Fibroblast of lung (primary cell): ENCODE measurements at regions not wholly inside any gene's neighbourhood (a gene's known extent, or its start where the extent isn't known, plus 50 kb on each side); places are given as distances from the start of the nearest gene placed in this dataset.
"Not testable (repeated sequence)": the region's sequence is repeated elsewhere in the genome, so short reads cannot be mapped to it uniquely, and the experiment has no call there.

Experiments used
- DNase-seq, 2 donors: peaks; one replicate each; pipeline versions ENCODE4 v3.0.0 to v3.0.0-alpha.2; 2010; ENCODE audit warnings: low read depth in 2 of 2
- H2AFZ ChIP-seq: 2 replicates; pipeline ENCODE4 v1.5.1; 2012; ENCODE audit warnings: low read length, control low read depth, inconsistent platforms
- H3K27ac ChIP-seq: 2 replicates; pipeline ENCODE4 v1.5.1; 2011; ENCODE audit warnings: low read length, control low read depth; ENCODE audit not compliant: insufficient read depth
- H3K27me3 ChIP-seq: 2 replicates; pipeline ENCODE4 v1.5.1; 2011; ENCODE audit warnings: mild to moderate bottlenecking, low read length; ENCODE audit not compliant: control insufficient read depth, insufficient read depth
- H3K36me3 ChIP-seq: 2 replicates; pipeline ENCODE4 v1.5.1; 2011; ENCODE audit warnings: low read length; ENCODE audit not compliant: control insufficient read depth, insufficient read depth
- H3K4me1 ChIP-seq: 2 replicates; pipeline ENCODE4 v1.5.1; 2011; ENCODE audit warnings: low read length; ENCODE audit not compliant: control insufficient read depth, insufficient read depth; ENCODE audit errors: extremely low read depth
- H3K4me2 ChIP-seq: 2 replicates; pipeline ENCODE4 v1.5.1; 2011; ENCODE audit warnings: low read length, control low read depth; ENCODE audit not compliant: insufficient read depth; ENCODE audit errors: extremely low read depth
- H3K4me3 ChIP-seq, 4 experiments: fragments of 200-600 bp in 1 of 4; sonication (generic) in 1 of 4; replicated peaks in 1 of 4; 2 replicates each; pipeline ENCODE4 v1.5.1; 2011 to 2016; ENCODE audit warnings: low read length in 4 of 4, low read depth in 3 of 4, mild to moderate bottlenecking in 3 of 4, control low read depth in 2 of 4, inconsistent platforms in 1 of 4, mixed read lengths in 1 of 4; ENCODE audit not compliant: insufficient read depth in 1 of 4; ENCODE audit errors: control extremely low read depth in 1 of 4
- H3K79me2 ChIP-seq: 2 replicates; pipeline ENCODE4 v1.5.1; 2012; ENCODE audit warnings: mild to moderate bottlenecking, low read length, inconsistent platforms; ENCODE audit not compliant: control insufficient read depth, insufficient read depth
- H3K9ac ChIP-seq: 2 replicates; pipeline ENCODE4 v1.5.1; 2011; ENCODE audit warnings: mild to moderate bottlenecking, low read length, control low read depth; ENCODE audit not compliant: insufficient read depth
- H3K9me3 ChIP-seq: 2 replicates; pipeline ENCODE4 v1.5.1; 2012; ENCODE audit warnings: low read depth, low read length; ENCODE audit not compliant: control insufficient read depth, insufficient read depth
- H4K20me1 ChIP-seq: 2 replicates; pipeline ENCODE4 v1.5.1; 2011; ENCODE audit warnings: low read length; ENCODE audit not compliant: control insufficient read depth, insufficient read depth; ENCODE audit errors: extremely low read depth
- EZH2 ChIP-seq: IDR thresholded peaks from 2 replicates; pipeline ENCODE4 v1.5.1; 2012; ENCODE audit warnings: low read length, control low read depth, mild to moderate bottlenecking; ENCODE audit errors: missing control alignments
- TF ChIP-seq, protein P1 (sequence below), 2 donors: IDR thresholded peaks in 1 of 2; conservative IDR thresholded peaks in 1 of 2; 1 replicate in 1 of 2; 2 replicates in 1 of 2; pipeline ENCODE4 v1.5.1; 2011 to 2012; ENCODE audit warnings: low read length in 2 of 2, control low read depth in 1 of 2, inconsistent platforms in 1 of 2, low read depth in 1 of 2, mild to moderate bottlenecking in 1 of 2

GRCh38 chr3:187889106-187889505, 143.8 kb upstream of the BCL6 start:
- Histone ChIP-seq H4K20me1 (no peaks in the 10 kb centered on the region), H3K36me3 (no peaks in the 10 kb centered on the region), H3K79me2 (no peaks in the 10 kb centered on the region), H3K4me3 (no peak overlapping the region), H3K9me3 (no peaks in the 10 kb centered on the region), H3K9ac (no peak overlapping the region), H3K27ac (no peak overlapping the region), H3K4me2 (no peak overlapping the region), H3K27me3 (no peaks in the 10 kb centered on the region), H3K4me1 (peaks cover 2% of the 10 kb centered on the region), H2AFZ (no peak overlapping the region)
- no peak for TF ChIP-seq EZH2
- TF ChIP-seq, protein P1, sequence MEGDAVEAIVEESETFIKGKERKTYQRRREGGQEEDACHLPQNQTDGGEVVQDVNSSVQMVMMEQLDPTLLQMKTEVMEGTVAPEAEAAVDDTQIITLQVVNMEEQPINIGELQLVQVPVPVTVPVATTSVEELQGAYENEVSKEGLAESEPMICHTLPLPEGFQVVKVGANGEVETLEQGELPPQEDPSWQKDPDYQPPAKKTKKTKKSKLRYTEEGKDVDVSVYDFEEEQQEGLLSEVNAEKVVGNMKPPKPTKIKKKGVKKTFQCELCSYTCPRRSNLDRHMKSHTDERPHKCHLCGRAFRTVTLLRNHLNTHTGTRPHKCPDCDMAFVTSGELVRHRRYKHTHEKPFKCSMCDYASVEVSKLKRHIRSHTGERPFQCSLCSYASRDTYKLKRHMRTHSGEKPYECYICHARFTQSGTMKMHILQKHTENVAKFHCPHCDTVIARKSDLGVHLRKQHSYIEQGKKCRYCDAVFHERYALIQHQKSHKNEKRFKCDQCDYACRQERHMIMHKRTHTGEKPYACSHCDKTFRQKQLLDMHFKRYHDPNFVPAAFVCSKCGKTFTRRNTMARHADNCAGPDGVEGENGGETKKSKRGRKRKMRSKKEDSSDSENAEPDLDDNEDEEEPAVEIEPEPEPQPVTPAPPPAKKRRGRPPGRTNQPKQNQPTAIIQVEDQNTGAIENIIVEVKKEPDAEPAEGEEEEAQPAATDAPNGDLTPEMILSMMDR (conservative IDR thresholded peaks at IDR 0.05 in 1 of 2, IDR thresholded peaks at IDR 0.05 in 1 of 2; ENCODE audit: low read depth in 1 of 2, low read length in 2 of 2) = no peak
- no peak for DNase-seq

- DNase-seq = peak in 1 of 2 donors; percentile 20
- H3K4me3 ChIP-seq = no peak overlapping the region
- H3K4me2 ChIP-seq = no peak overlapping the region
These were observed 144.5 kb upstream of the BCL6 start for GRCh38 chr3:187889601-187890404.

DNA sequence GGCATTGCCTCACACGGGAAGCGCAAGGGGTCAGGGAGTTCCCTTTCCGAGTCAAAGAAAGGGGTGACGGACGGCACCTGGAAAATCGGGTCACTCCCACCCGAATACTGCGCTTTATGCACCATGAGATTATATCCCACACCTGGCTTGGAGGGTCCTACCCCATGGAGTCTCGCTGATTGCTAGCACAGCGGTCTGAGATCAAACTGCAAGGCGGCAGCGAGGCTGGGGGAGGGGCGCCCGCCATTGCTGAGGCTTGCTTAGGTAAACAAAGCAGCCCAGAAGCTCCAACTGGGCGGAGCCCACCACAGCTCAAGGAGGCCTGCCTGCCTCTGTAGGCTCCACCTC, 145.1 kb upstream of the BCL6 start:
- not testable (repeated sequence) for H3K4me3 ChIP-seq, H3K36me3 ChIP-seq, H4K20me1 ChIP-seq, H3K9me3 ChIP-seq, H2AFZ ChIP-seq, H3K27ac ChIP-seq, H3K9ac ChIP-seq, H3K4me1 ChIP-seq, H3K27me3 ChIP-seq, H3K79me2 ChIP-seq, H3K4me2 ChIP-seq, DNase-seq

More at GRCh38 chr3:187889601-187890404, 144.5 kb upstream of the BCL6 start:
- Histone ChIP-seq H3K36me3 (no peaks in the 10 kb centered on the region), H3K27me3 (no peaks in the 10 kb centered on the region), H2AFZ (no peak overlapping the region), H3K79me2 (no peaks in the 10 kb centered on the region), H3K9ac (no peak overlapping the region), H3K27ac (no peak overlapping the region), H3K9me3 (no peaks in the 10 kb centered on the region), H3K4me1 (peaks cover 2% of the 10 kb centered on the region), H4K20me1 (no peaks in the 10 kb centered on the region)
- no peak for TF ChIP-seq EZH2
- TF ChIP-seq, protein P1 (conservative IDR thresholded peaks at IDR 0.05 in 1 of 2, IDR thresholded peaks at IDR 0.05 in 1 of 2; ENCODE audit: low read depth in 1 of 2, low read length in 2 of 2) = no peak
